ENCODE measurements at regions not wholly inside any gene's neighbourhood (a gene's known extent, or its start where the extent isn't known, plus 50 kb on each side); places are given as distances from the start of the nearest gene placed in this dataset.

DNA sequence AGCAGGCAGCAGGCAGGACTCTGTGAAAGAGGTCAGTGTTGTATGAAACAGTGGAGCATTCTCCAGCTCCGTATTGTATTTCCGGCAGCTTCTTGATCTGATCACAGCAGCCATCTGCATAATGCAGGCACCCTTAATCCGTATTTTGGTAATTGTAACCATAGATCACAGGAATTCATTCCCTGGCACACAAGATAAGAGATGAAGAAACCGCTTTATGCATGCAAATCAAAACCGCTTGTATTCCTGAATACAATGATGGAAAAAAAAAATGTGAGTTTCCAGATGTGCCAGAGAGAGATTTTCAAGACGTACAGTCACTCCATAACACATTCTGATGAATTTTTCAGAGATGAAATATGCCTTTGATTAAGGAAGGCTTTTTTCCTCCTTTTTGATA lies 221.3 kb downstream of the ACKR3 start:
- intact Hi-C loops (cut with DNase I, micrococcal nuclease) = no loop called here
- ATAC-seq (no peak), DNase-seq (no peak)
- no peaks in the 10 kb centered on the region for H3K9me3 ChIP-seq
- no peaks in the 10 kb centered on the region for H3K36me3 ChIP-seq (ENCODE audit: low read depth)
- no peak overlapping the region for H3K4me3 ChIP-seq
- TF ChIP-seq, protein P1, sequence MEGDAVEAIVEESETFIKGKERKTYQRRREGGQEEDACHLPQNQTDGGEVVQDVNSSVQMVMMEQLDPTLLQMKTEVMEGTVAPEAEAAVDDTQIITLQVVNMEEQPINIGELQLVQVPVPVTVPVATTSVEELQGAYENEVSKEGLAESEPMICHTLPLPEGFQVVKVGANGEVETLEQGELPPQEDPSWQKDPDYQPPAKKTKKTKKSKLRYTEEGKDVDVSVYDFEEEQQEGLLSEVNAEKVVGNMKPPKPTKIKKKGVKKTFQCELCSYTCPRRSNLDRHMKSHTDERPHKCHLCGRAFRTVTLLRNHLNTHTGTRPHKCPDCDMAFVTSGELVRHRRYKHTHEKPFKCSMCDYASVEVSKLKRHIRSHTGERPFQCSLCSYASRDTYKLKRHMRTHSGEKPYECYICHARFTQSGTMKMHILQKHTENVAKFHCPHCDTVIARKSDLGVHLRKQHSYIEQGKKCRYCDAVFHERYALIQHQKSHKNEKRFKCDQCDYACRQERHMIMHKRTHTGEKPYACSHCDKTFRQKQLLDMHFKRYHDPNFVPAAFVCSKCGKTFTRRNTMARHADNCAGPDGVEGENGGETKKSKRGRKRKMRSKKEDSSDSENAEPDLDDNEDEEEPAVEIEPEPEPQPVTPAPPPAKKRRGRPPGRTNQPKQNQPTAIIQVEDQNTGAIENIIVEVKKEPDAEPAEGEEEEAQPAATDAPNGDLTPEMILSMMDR (IDR thresholded peaks at IDR 0.05) = no peak
- no peaks in the 10 kb centered on the region for H3K4me1 ChIP-seq (ENCODE audit: low read depth)

GRCh38 chr2:236793023-236794011 lies 223.7 kb downstream of the ACKR3 start:
- intact Hi-C loops (cut with DNase I, micrococcal nuclease) = no loop called here
- no peak overlapping the region for H3K4me3 ChIP-seq
- H3K4me1 ChIP-seq (ENCODE audit: low read depth) = no peaks in the 10 kb centered on the region
- no peaks in the 10 kb centered on the region for H3K36me3 ChIP-seq (ENCODE audit: low read depth)
- DNase-seq = no peak
- TF ChIP-seq, protein P1 (IDR thresholded peaks at IDR 0.05) = no peak
- H3K9me3 ChIP-seq = no peaks in the 10 kb centered on the region
- ATAC-seq = no peak

GRCh38 chr2:236794176-236794957 lies 224.7 kb downstream of the ACKR3 start:
- Histone ChIP-seq H3K36me3 (ENCODE audit: low read depth) (no peaks in the 10 kb centered on the region), H3K4me3 (no peak overlapping the region), H3K9me3 (no peaks in the 10 kb centered on the region), H3K4me1 (ENCODE audit: low read depth) (no peaks in the 10 kb centered on the region)
- TF ChIP-seq, protein P1 (IDR thresholded peaks at IDR 0.05) = no peak
- no peak for DNase-seq
- ATAC-seq = no peak
- intact Hi-C loops (cut with DNase I, micrococcal nuclease) = no loop called here

DNA sequence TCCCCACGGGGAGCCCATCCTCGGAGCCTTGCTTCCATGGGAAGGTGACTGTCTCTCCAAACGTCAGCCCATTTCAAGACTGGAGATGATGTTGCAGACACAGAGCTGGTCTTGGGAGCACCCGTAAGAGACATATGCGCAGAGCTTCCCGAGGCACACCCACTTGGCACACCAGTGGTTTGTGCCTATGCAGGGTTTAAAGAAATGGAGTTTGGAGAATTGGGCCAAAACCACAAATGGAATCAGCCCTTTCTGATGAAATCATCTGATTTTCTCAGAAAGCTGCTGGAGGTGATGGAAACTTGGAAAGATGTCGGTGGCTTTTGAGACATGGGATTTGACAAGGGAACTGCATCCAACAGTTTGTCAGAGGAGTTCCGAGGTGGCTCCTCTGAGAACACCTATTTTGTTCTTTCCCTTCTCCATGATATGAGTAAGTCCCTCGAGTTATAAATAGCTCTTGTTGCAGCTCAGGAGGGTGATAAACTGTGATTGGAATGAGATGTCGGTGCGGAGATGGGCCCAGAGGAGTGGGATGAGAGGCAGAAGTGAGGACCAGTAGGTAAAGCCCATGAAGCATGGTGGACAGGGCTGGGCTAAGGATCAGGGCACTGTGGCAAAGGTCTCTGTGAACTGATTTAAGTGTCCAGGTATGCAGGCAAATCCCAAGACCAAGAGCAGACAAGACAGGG lies 225.7 kb downstream of the ACKR3 start:
- TF ChIP-seq, protein P1 (IDR thresholded peaks at IDR 0.05) = no peak
- Histone ChIP-seq H3K4me1 (ENCODE audit: low read depth) (no peaks in the 10 kb centered on the region), H3K4me3 (no peak overlapping the region), H3K9me3 (no peaks in the 10 kb centered on the region), H3K36me3 (ENCODE audit: low read depth) (no peaks in the 10 kb centered on the region)
- ATAC-seq (no peak), DNase-seq (no peak)
- intact Hi-C loops (cut with DNase I, micrococcal nuclease) = no loop called here

- H3K4me1 ChIP-seq (ENCODE audit: low read depth) = no peaks in the 10 kb centered on the region
- DNase-seq (no peak), ATAC-seq (no peak)
- H3K36me3 ChIP-seq (ENCODE audit: low read depth) = no peaks in the 10 kb centered on the region
- no peak overlapping the region for H3K4me3 ChIP-seq
- intact Hi-C loops (cut with DNase I, micrococcal nuclease) = no loop called here
- H3K9me3 ChIP-seq = no peaks in the 10 kb centered on the region
- TF ChIP-seq, protein P1 (IDR thresholded peaks at IDR 0.05) = no peak
Observed at GRCh38 chr2:236795861-236796219, 226.2 kb downstream of the ACKR3 start.

All from mucosa of descending colon (tissue), 3 donors.